GM19397 (cell line): ENCODE measurements at regions not wholly inside any gene's neighbourhood (a gene's known extent, or its start where the extent isn't known, plus 50 kb on each side); places are given as distances from the start of the nearest gene placed in this dataset.

Source experiments
- ATAC-seq: cut with Tn5 transposase; IDR thresholded peaks from one replicate; pipeline ENCODE4 v1.9.1; 2021; ENCODE audit warnings: mild to moderate bottlenecking, moderate library complexity; ENCODE audit not compliant: unreplicated experiment

GRCh38 chr18:51998711-51999110 is 341.3 kb upstream of the DCC start:
- no peak for ATAC-seq

- no peak for ATAC-seq
Observed at GRCh38 chr18:51999351-51999750, 340.6 kb upstream of the DCC start.

- ATAC-seq = no peak
Observed at GRCh38 chr18:52000435-52000834, 339.6 kb upstream of the DCC start.

- ATAC-seq = no peak
Observed at GRCh38 chr18:52001106-52001505, 338.9 kb upstream of the DCC start.

GRCh38 chr18:52002600-52002999 is 337.4 kb upstream of the DCC start:
- ATAC-seq = no peak

- no peak for ATAC-seq
Observed at GRCh38 chr18:52007105-52007504, 332.9 kb upstream of the DCC start.

- ATAC-seq = no peak
Observed at GRCh38 chr18:52008330-52008729, 331.7 kb upstream of the DCC start.

GRCh38 chr18:52008736-52009135 is 331.3 kb upstream of the DCC start:
- no peak for ATAC-seq

GRCh38 chr18:52009958-52010357 is 330.0 kb upstream of the DCC start:
- no peak for ATAC-seq

GRCh38 chr18:52045946-52046675 is 293.9 kb upstream of the DCC start:
- ATAC-seq = no peak

- ATAC-seq = no peak
Observed at GRCh38 chr18:52046842-52047241, 293.2 kb upstream of the DCC start.

GRCh38 chr18:52054324-52054723 is 285.7 kb upstream of the DCC start:
- no peak for ATAC-seq

GRCh38 chr18:52060607-52061304 is 279.2 kb upstream of the DCC start:
- no peak for ATAC-seq

- ATAC-seq = no peak
Observed at GRCh38 chr18:52063923-52064322, 276.1 kb upstream of the DCC start.

GRCh38 chr18:52069201-52069600 is 270.8 kb upstream of the DCC start:
- no peak for ATAC-seq

- no peak for ATAC-seq
Observed at GRCh38 chr18:52070291-52070756, 269.7 kb upstream of the DCC start.

GRCh38 chr18:52077251-52077983 is 262.6 kb upstream of the DCC start:
- ATAC-seq = no peak

GRCh38 chr18:52082246-52082645 is 257.8 kb upstream of the DCC start:
- no peak for ATAC-seq

- ATAC-seq = no peak
Observed at GRCh38 chr18:52087140-52087539, 252.9 kb upstream of the DCC start.

- no peak for ATAC-seq
Observed at GRCh38 chr18:52090005-52090404, 250.0 kb upstream of the DCC start.

GRCh38 chr18:52093171-52093570 is 246.8 kb upstream of the DCC start:
- ATAC-seq = no peak

GRCh38 chr18:52118684-52119083 is 221.3 kb upstream of the DCC start:
- no peak for ATAC-seq
